ENCODE measurements at regions not wholly inside any gene's neighbourhood (a gene's known extent, or its start where the extent isn't known, plus 50 kb on each side); places are given as distances from the start of the nearest gene placed in this dataset.

DNA sequence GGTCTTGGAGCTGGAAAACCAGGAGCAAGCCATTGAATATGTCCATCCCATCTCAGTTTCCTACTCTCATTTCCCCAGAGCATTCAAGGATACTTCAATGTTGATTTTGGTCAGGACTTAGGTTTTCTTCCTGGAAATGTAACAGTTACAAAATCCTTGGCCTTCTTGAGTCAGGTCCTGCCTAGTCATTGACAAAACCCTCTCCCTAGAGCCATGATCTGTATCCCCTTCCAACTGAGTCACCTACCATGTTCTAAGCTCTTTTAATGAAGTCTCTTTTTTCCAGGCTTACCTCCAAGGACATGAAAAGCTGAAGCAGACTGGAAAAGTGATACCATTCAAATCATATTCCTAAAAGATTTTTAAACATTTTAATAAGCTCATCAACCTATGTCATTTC is 549.2 kb downstream of the GALC start:
- H3K9me3 ChIP-seq (ENCODE audit: low read depth, low read length), result no peaks in the 10 kb centered on the region
- no peak overlapping the region for H3K4me3 ChIP-seq (ENCODE audit: low read length)
- H3K27me3 ChIP-seq (ENCODE audit: insufficient read depth, low read length), result no peaks in the 10 kb centered on the region
- no peaks in the 10 kb centered on the region for H3K4me1 ChIP-seq (ENCODE audit: insufficient read depth, low read length)

DNA sequence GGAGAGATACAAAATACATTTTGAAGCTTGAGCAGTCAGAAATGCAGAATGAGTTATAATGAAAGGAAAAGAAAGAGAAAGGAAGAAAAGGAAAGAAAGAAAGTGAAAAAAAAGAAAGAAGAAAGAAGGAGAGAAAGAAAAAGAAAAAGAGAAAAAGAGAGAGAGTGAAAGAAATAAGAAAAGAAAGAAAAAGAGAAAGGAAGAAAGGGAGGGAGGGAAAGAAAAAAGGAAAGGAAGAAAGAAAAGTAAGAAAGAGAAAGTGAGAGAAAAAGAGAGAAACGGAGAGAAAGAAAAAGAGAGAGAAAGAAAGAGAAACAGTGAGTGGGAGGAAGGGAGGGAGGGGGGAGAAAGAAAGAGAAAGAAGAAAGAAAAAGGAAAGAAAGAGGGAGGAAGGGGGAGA is 549.9 kb downstream of the GALC start:
- no peak overlapping the region for H3K4me3 ChIP-seq (ENCODE audit: low read length)
- H3K27me3 ChIP-seq (ENCODE audit: insufficient read depth, low read length), result no peaks in the 10 kb centered on the region
- H3K4me1 ChIP-seq (ENCODE audit: insufficient read depth, low read length), result no peaks in the 10 kb centered on the region
- no peaks in the 10 kb centered on the region for H3K9me3 ChIP-seq (ENCODE audit: low read depth, low read length)

DNA sequence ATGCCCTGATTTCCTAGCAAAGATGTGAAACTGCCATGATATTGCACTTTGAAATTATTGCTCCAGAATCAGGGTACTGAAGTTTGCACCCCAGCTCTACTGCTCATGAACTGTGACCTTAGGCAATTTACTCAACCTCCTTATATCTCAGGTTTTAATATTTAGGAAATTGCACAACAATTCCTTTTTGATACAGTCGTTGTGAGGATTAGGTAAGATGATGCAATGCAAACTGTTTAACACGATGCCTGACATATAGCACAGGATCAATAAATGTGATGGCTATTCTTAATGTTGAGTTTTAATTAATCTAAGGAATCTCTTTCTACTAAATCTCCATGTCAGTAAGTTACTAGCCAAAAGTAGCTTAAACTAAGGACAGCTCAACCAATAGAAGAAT is 555.8 kb downstream of the GALC start:
- Histone ChIP-seq H3K9me3 (ENCODE audit: low read depth, low read length) (no peaks in the 10 kb centered on the region), H3K4me1 (ENCODE audit: insufficient read depth, low read length) (no peaks in the 10 kb centered on the region), H3K27me3 (ENCODE audit: insufficient read depth, low read length) (no peaks in the 10 kb centered on the region), H3K4me3 (ENCODE audit: low read length) (no peak overlapping the region)

DNA sequence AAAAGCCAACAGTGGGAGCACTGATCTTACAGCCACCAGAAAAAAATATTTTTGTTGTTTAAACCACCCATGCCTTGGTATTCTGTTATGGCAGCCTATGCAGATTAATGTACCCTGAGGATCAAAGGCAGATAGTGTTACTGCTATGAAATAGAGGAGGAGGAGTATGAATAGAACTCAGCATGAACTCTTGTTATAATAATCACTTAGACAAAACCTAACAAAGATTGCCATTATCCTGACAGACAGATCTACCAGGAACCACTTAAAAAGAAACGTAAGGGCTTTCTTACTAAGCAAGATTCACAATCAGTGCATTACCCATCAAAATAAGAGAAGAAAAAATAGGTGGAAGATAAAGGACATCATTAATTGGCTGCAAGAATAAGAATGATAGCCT is 558.3 kb downstream of the GALC start:
- Histone ChIP-seq H3K27me3 (ENCODE audit: insufficient read depth, low read length) (no peaks in the 10 kb centered on the region), H3K4me1 (ENCODE audit: insufficient read depth, low read length) (no peaks in the 10 kb centered on the region)

DNA sequence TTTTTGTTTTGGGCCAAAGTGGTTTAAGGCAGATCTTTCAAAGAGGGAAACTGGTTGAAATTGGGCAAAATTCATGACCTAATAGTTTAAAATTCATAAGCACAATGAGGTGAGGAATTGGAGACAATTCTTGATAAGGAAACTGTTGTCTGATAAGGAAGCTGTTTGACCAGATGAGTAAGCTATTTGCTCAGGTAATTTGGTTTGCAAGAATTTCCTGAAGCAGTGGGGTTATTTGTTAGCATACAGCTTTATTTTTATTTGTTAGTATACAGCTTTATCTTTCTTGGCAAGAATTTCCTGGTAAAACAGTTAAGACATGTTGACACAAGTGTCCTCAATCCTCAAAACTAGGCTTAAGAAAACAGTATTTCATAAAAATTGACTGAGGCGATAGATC is 559.0 kb downstream of the GALC start:
- Histone ChIP-seq H3K4me1 (ENCODE audit: insufficient read depth, low read length) (no peaks in the 10 kb centered on the region), H3K27me3 (ENCODE audit: insufficient read depth, low read length) (no peaks in the 10 kb centered on the region), H3K9me3 (ENCODE audit: low read depth, low read length) (no peaks in the 10 kb centered on the region), H3K4me3 (ENCODE audit: low read length) (no peak overlapping the region)

More for the DNA sequence above, 558.3 kb downstream of the GALC start:
- H3K4me3 ChIP-seq (ENCODE audit: low read length), result no peak overlapping the region
- no peaks in the 10 kb centered on the region for H3K9me3 ChIP-seq (ENCODE audit: low read depth, low read length)

DNA sequence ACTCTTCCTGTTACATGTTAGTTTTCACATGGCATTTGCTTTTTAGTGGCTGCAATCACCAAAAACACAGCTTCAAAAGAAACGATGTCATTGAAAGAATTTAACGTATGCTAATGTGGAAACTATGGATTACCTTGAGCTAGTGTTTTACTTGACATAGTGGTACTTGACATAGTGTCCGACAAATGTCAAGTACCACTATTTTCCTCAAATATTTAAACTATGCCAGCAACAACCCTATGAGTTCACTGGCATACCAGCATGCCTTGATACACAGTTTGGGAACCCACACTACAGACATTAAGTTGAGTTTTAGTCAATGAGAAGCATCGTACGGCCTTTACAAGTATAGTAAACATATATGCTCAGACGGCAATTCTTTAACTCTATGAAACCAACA is 560.3 kb downstream of the GALC start:
- Histone ChIP-seq H3K27me3 (ENCODE audit: insufficient read depth, low read length) (no peaks in the 10 kb centered on the region), H3K4me1 (ENCODE audit: insufficient read depth, low read length) (no peaks in the 10 kb centered on the region), H3K9me3 (ENCODE audit: low read depth, low read length) (no peaks in the 10 kb centered on the region), H3K4me3 (ENCODE audit: low read length) (no peak overlapping the region)

DNA sequence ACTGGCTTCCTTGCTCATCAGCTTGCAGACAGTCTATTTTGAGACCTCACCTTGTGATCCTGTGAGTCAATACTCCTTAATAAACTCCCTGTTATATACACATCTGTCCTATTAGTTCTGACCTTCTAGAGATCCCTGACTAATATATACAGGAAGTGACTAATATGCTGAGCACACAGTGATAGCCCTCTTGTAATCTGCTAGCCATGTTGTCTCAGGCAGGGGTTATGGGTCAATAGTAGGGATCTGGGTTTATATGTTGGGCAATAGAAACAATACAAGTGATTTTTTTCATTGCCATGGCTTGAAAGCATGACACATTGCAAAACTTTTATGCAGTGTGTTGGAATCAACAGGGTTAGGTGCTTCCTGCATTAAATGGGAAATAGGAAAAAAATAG is 562.2 kb downstream of the GALC start:
- H3K4me3 ChIP-seq (ENCODE audit: low read length), result no peak overlapping the region
- no peaks in the 10 kb centered on the region for H3K4me1 ChIP-seq (ENCODE audit: insufficient read depth, low read length)
- H3K27me3 ChIP-seq (ENCODE audit: insufficient read depth, low read length), result no peaks in the 10 kb centered on the region
- H3K9me3 ChIP-seq (ENCODE audit: low read depth, low read length), result no peaks in the 10 kb centered on the region

DNA sequence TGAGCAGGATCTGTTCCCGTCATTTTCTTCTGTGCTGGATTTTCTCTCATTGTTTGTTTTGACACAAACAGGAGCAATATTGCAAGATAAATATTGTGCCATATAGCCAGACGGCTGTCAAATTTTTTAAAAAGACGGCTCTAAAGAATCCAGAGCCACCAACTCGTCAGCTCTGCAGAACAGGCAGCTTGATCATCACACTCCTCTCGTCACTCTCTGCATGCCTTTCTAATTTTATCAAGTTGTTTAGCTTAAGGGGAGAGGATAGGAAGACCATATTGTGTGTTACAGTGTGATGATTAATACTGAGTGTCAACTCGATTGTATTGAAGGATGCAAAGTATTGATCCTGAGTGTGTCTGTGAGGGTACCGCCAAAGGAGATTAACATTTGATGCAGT is 562.8 kb downstream of the GALC start:
- H3K27me3 ChIP-seq (ENCODE audit: insufficient read depth, low read length), result no peaks in the 10 kb centered on the region
- no peaks in the 10 kb centered on the region for H3K9me3 ChIP-seq (ENCODE audit: low read depth, low read length)
- H3K4me1 ChIP-seq (ENCODE audit: insufficient read depth, low read length), result no peaks in the 10 kb centered on the region
- no peak overlapping the region for H3K4me3 ChIP-seq (ENCODE audit: low read length)

DNA sequence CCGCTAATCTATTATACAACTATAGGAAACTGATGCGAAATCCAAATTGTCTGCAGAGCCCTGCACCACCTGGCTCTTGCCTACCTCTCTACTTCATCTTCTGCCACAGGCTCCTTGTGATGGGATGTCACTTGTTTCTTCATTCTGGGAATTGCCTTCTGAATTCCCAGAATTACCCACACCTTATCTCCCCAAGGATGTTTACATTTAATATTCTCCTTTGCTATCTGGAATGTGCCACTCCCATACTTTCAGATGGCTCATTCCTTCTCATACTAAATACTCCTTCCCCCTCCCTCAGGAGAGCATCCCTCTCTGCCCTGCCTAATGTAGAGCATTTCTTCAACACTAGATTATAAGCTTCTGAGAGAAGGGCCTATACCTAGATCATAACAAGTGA is 573.1 kb downstream of the GALC start:
- no peak overlapping the region for H3K4me3 ChIP-seq (ENCODE audit: low read length)
- no peaks in the 10 kb centered on the region for H3K4me1 ChIP-seq (ENCODE audit: insufficient read depth, low read length)
- no peaks in the 10 kb centered on the region for H3K9me3 ChIP-seq (ENCODE audit: low read depth, low read length)
- no peaks in the 10 kb centered on the region for H3K27me3 ChIP-seq (ENCODE audit: insufficient read depth, low read length)

DNA sequence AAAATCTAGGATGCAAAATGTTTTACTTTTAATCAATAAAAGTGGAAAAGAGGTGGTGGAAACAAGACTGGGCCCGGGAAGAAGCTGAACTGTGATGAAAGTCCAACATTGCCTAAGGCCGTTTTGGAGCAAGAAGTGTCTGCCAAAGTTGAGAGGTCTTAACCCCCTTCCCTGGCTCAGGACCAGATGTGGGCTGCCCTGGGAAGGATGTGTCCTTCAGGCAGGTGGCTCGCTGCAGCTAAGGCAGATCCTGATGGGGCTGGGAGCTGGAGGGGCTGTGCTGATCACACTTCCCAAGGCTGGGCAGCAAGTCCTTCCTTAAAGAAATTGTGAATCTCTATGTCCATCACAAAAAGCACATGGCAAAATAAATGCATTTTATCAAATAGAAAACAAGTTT is 581.6 kb downstream of the GALC start:
- no peaks in the 10 kb centered on the region for H3K27me3 ChIP-seq (ENCODE audit: insufficient read depth, low read length)
- no peaks in the 10 kb centered on the region for H3K9me3 ChIP-seq (ENCODE audit: low read depth, low read length)
- no peak overlapping the region for H3K4me3 ChIP-seq (ENCODE audit: low read length)
- H3K4me1 ChIP-seq (ENCODE audit: insufficient read depth, low read length), result no peaks in the 10 kb centered on the region

DNA sequence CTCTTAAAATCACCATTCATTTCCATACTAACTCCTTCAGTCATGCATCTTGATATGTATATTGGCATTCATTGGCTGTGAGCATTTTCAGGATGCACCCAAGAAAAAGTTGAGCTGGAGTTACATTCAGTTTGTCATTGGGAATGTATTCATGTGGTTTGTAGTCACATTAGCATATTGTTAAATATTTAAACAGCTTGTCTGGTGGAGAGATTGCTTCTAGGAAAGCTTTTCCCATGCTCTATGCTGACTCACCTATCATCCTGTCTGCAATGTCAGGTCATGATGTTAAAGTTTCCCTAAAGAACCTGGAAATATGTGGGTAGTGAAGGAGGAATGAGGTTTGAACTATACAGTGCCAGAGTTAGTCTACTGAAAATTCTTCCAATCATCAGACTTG is 583.6 kb downstream of the GALC start:
- Histone ChIP-seq H3K4me1 (ENCODE audit: insufficient read depth, low read length) (no peaks in the 10 kb centered on the region), H3K9me3 (ENCODE audit: low read depth, low read length) (no peaks in the 10 kb centered on the region), H3K27me3 (ENCODE audit: insufficient read depth, low read length) (no peaks in the 10 kb centered on the region), H3K4me3 (ENCODE audit: low read length) (no peak overlapping the region)

DNA sequence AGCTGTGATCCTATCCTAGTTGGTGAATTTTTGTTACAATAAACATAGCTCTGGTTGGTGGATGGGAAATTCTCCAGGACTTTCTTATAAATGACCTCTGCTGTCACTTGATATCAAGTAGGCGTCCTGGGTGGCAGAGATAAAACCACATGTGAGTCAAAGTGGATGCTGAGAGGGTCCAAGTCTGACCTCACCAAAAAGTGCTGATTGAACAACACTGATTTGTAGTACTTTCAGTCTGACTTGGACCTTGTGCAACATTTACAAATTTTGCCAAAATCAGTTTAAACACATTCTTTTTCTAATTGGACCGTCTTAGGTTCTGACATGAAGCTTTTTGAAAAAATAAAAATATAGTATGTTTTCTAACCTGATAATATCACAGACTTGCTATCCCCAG is 585.6 kb downstream of the GALC start:
- no peaks in the 10 kb centered on the region for H3K9me3 ChIP-seq (ENCODE audit: low read depth, low read length)
- H3K4me1 ChIP-seq (ENCODE audit: insufficient read depth, low read length), result no peaks in the 10 kb centered on the region
- no peaks in the 10 kb centered on the region for H3K27me3 ChIP-seq (ENCODE audit: insufficient read depth, low read length)
- H3K4me3 ChIP-seq (ENCODE audit: low read length), result no peak overlapping the region

DNA sequence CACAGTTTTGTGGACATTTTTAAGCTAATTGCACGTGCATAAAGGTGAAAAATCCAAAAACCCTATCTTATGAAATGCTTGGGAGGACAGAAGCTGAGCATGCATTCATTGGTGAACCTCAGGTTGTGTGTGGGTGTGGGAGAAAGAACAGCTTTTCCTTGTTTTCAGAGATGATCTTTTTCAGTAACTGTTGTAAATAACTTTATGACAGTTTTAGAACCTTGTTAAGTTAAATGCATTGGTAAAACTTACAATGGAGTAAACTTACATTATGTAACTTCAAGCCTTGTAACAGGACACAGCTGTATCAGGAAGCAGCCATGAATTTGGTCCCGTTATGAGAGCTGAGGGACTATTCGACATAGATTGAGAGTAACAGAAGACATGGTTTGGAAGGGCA is 587.4 kb downstream of the GALC start:
- Histone ChIP-seq H3K27me3 (ENCODE audit: insufficient read depth, low read length) (no peaks in the 10 kb centered on the region), H3K4me1 (ENCODE audit: insufficient read depth, low read length) (no peaks in the 10 kb centered on the region), H3K4me3 (ENCODE audit: low read length) (no peak overlapping the region), H3K9me3 (ENCODE audit: low read depth, low read length) (no peaks in the 10 kb centered on the region)

DNA sequence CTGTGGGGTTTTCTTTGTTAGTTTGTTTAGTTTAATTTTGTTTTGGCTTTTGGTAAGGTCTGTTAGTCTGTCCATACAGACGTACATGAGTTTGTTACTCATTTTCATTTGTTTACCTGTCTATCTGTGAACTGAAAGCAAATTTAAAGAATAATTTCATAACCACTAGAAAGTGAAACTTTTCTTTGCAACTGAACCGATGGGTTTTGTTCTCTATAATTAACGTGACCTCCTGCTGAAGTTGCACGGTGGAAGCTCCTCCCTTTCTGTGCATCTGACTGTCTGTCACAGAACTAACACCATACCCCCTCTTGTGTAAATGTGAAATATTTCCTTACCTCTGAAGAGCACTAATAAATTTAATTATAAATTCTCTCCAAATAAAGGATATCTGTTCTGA is 595.5 kb downstream of the GALC start:
- H3K27me3 ChIP-seq (ENCODE audit: insufficient read depth, low read length), result no peaks in the 10 kb centered on the region
- no peaks in the 10 kb centered on the region for H3K9me3 ChIP-seq (ENCODE audit: low read depth, low read length)
- H3K4me1 ChIP-seq (ENCODE audit: insufficient read depth, low read length), result no peaks in the 10 kb centered on the region
- H3K4me3 ChIP-seq (ENCODE audit: low read length), result no peak overlapping the region

DNA sequence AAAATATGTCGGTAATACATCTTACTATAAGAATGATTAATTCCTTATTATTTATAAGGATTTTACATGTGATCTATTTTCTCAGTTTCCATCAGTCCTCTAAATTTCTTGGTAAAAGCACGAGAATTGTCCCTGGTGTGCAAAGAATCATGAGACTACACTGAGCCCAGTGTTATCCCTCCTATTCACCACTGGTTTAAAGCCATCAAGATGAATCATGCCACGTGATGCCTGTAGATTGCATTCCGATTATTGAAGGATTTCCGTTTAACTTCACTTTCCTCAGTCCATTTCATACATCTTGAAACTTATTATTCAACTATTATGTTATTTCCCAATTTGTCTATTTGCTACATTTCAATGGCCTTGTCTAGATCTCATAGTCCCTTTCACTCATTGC is 601.9 kb downstream of the GALC start:
- Histone ChIP-seq H3K4me3 (ENCODE audit: low read length) (no peak overlapping the region), H3K4me1 (ENCODE audit: insufficient read depth, low read length) (no peaks in the 10 kb centered on the region), H3K27me3 (ENCODE audit: insufficient read depth, low read length) (no peaks in the 10 kb centered on the region), H3K9me3 (ENCODE audit: low read depth, low read length) (no peaks in the 10 kb centered on the region)

DNA sequence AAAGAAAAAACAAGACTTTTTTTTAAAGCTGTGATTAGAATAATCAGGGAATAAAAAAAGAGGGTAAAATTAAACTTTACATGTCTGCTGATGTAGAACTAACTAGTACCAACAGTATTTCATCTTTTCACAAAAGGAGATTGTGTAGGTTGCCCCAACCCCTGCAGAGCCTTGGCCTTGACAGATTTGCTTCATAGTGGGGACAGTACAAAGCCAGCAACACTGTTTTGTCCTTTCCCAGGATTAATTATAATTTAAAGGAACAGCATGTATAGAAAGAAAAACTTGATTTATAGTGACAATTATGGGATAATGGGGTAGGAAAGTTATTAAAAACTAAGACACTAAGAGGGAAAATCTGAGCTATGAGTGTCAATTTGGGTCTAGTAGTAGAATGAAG is 604.0 kb downstream of the GALC start:
- H3K9me3 ChIP-seq (ENCODE audit: low read depth, low read length), result peaks cover 6% of the 10 kb centered on the region
- no peak overlapping the region for H3K4me3 ChIP-seq (ENCODE audit: low read length)
- H3K4me1 ChIP-seq (ENCODE audit: insufficient read depth, low read length), result no peaks in the 10 kb centered on the region
- no peaks in the 10 kb centered on the region for H3K27me3 ChIP-seq (ENCODE audit: insufficient read depth, low read length)

DNA sequence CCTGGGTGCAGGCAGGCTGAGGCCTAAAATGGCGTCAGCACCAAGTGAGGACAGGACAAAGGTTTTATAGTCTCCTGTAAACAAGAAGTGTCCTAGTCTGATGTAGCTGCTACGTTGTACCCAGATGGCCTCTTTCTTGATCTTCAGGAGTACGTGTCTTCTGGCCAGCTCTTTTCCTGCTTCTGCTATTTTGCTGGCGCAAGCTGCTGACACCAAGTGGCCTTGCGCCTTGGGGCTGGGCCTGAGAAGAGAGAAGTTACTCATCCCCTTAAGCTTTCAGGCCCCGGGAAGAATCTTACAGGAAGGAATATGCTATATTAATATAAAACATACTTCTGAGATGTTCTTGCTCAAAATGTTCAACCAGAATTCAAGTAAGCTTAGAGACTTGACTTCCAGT is 605.2 kb downstream of the GALC start:
- Histone ChIP-seq H3K4me3 (ENCODE audit: low read length) (no peak overlapping the region), H3K9me3 (ENCODE audit: low read depth, low read length) (peaks cover 6% of the 10 kb centered on the region), H3K27me3 (ENCODE audit: insufficient read depth, low read length) (no peaks in the 10 kb centered on the region), H3K4me1 (ENCODE audit: insufficient read depth, low read length) (no peaks in the 10 kb centered on the region)
